Adrenal gland (tissue), 5 donors: ENCODE measurements at regions not wholly inside any gene's neighbourhood (a gene's known extent, or its start where the extent isn't known, plus 50 kb on each side); places are given as distances from the start of the nearest gene placed in this dataset.

Source experiments
- CTCF ChIP-seq, 6 experiments: fragments of 450-650 bp in 4 of 6; fragments of 200-600 bp in 2 of 6; sonication (generic) in 1 of 6; IDR thresholded peaks; 1 replicate in 5 of 6; 2 replicates in 1 of 6; pipeline versions ENCODE4 v1.5.1 to v1.8.0; 2016 to 2021; ENCODE audit warnings: antibody characterized with exemption in 6 of 6, mild to moderate bottlenecking in 2 of 6, moderate library complexity in 1 of 6
- POLR2A ChIP-seq, 2 donors: fragments of 450-650 bp; IDR thresholded peaks; one replicate each; pipeline ENCODE4 v1.6.1; 2017; ENCODE audit warnings: antibody characterized with exemption in 2 of 2, mild to moderate bottlenecking in 2 of 2, moderate library complexity in 1 of 2
- donor health status: DM: no; HTN: no; CAD: no.

DNA sequence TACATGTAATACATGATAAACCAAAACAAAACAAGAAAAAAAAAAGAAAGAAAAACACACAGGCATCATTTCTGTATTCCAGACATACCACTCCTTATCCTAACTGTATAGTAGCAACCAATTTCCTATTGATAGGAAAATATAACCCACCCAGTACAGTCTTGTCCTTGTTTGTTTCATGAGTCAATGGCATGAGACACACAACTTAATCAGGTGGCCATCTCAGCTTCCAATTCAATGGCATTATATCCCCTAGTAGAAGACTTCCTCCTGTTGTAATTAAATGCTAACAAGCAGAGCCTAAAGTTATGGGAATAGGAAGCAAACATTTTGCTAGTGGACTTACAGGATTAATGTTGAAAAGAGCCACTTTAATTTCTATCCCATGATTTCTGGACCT, 121.0 kb upstream of the NOL4 start:
- TF ChIP-seq CTCF (IDR thresholded peaks at IDR 0.05) (no peak), POLR2A (IDR thresholded peaks at IDR 0.05) (no peak)
